NCI-H146 treated with DMSO at 0.1 percent for 48 hours (cell line): ENCODE measurements at regions not wholly inside any gene's neighbourhood (a gene's known extent, or its start where the extent isn't known, plus 50 kb on each side); places are given as distances from the start of the nearest gene placed in this dataset.
"Not testable (repeated sequence)": the region's sequence is repeated elsewhere in the genome, so short reads cannot be mapped to it uniquely, and the experiment has no call there.

ENCODE experiments used
- DNase-seq: peaks from one replicate; lab custom pipeline; 2025; ENCODE audit not compliant: unreplicated experiment; lab: John Stamatoyannopoulos, UW

GRCh38 chr16:64260631-64261401 lies 861.0 kb downstream of the CDH11 start:
- DNase-seq = not testable (repeated sequence)

GRCh38 chr16:64254443-64255367 lies 867.2 kb downstream of the CDH11 start:
- DNase-seq = no peak

- no peak for DNase-seq
Measured at GRCh38 chr16:64253525-64253924, 868.3 kb downstream of the CDH11 start.

- DNase-seq = no peak
Measured at GRCh38 chr16:64253096-64253495, 868.8 kb downstream of the CDH11 start.

- DNase-seq = no peak
Measured at GRCh38 chr16:64251742-64252141, 870.1 kb downstream of the CDH11 start.

GRCh38 chr16:64250866-64251265 lies 871.0 kb downstream of the CDH11 start:
- no peak for DNase-seq

GRCh38 chr16:64242492-64242891 lies 879.4 kb downstream of the CDH11 start:
- no peak for DNase-seq

- DNase-seq = no peak
Measured at GRCh38 chr16:64240586-64240985, 881.3 kb downstream of the CDH11 start.

- no peak for DNase-seq
Measured at GRCh38 chr16:64238571-64238970, 883.3 kb downstream of the CDH11 start.

GRCh38 chr16:64236316-64236715 lies 885.5 kb downstream of the CDH11 start:
- no peak for DNase-seq

GRCh38 chr16:64234200-64234599 lies 887.7 kb downstream of the CDH11 start:
- DNase-seq = no peak

- DNase-seq = no peak
Measured at GRCh38 chr16:64225696-64226095, 896.2 kb downstream of the CDH11 start.

GRCh38 chr16:64225036-64225435 lies 896.8 kb downstream of the CDH11 start:
- DNase-seq = no peak

- DNase-seq = no peak
Measured at GRCh38 chr16:64217789-64218535, 903.9 kb downstream of the CDH11 start.

- no peak for DNase-seq
Measured at GRCh38 chr16:64215730-64216129, 906.1 kb downstream of the CDH11 start.

GRCh38 chr16:64211331-64211730 lies 910.5 kb downstream of the CDH11 start:
- no peak for DNase-seq

- no peak for DNase-seq
Measured at GRCh38 chr16:64206862-64207261, 915.0 kb downstream of the CDH11 start.

GRCh38 chr16:64203126-64203525 lies 918.7 kb downstream of the CDH11 start:
- DNase-seq = no peak

GRCh38 chr16:64202571-64202970 lies 919.3 kb downstream of the CDH11 start:
- no peak for DNase-seq

GRCh38 chr16:64196444-64196843 lies 925.4 kb downstream of the CDH11 start:
- DNase-seq = no peak

GRCh38 chr16:64185954-64186353 lies 935.9 kb downstream of the CDH11 start:
- DNase-seq = no peak
